ENCODE measurements at regions not wholly inside any gene's neighbourhood (a gene's known extent, or its start where the extent isn't known, plus 50 kb on each side); places are given as distances from the start of the nearest gene placed in this dataset.

GRCh38 chr2:165022781-165023180, 67.5 kb upstream of the SLC38A11 start:
- Histone ChIP-seq H3K79me2 (ENCODE audit: low read depth) (no peaks in the 10 kb centered on the region), H3K9me3 (ENCODE audit: low read depth) (no peaks in the 10 kb centered on the region), H3K4me1 (peaks cover 4% of the 10 kb centered on the region), H3K4me2 (no peak overlapping the region), H3K4me3 (no peak overlapping the region), H3K27me3 (no peaks in the 10 kb centered on the region), H2AFZ (replicated peaks) (no peak overlapping the region), H4K20me1 (ENCODE audit: low read depth) (no peaks in the 10 kb centered on the region), H3K36me3 (no peaks in the 10 kb centered on the region), H3K9ac (no peak overlapping the region), H3K27ac (no peak overlapping the region), H3F3A (ENCODE audit: low read depth) (no peaks in the 10 kb centered on the region)
- DNase-seq (ENCODE audit: low spot score): no peak
- TF ChIP-seq CTCF (IDR thresholded peaks at IDR 0.05) (no peak), EZH2phosphoT487 (IDR thresholded peaks at IDR 0.05) (no peak), EZH2 (IDR thresholded peaks at IDR 0.05) (no peak)
- Mint-ChIP-seq H3K27ac (no peak overlapping the region), H3K27me3 (ENCODE audit: insufficient read depth, low read depth) (no peaks in the 10 kb centered on the region), H3K4me1 (peaks cover 8% of the 10 kb centered on the region), H3K9me3 (peaks cover 8% of the 10 kb centered on the region), H3K4me3 (no peak overlapping the region), H3K36me3 (no peaks in the 10 kb centered on the region)

GRCh38 chr2:165017966-165018596, 62.8 kb upstream of the SLC38A11 start:
- H3K27ac Mint-ChIP-seq: no peak overlapping the region
- peaks cover 3% of the 10 kb centered on the region for H3K4me1 Mint-ChIP-seq
- peak overlapping the region; percentile 45 for H3K4me2 ChIP-seq
- peaks cover 6% of the 10 kb centered on the region for H3K9me3 Mint-ChIP-seq
- peaks cover 9% of the 10 kb centered on the region for H3K4me1 ChIP-seq
- no peak overlapping the region for H3K27ac ChIP-seq
- no peaks in the 10 kb centered on the region for H3F3A ChIP-seq (ENCODE audit: low read depth)
- H3K36me3 Mint-ChIP-seq: no peaks in the 10 kb centered on the region
- no peaks in the 10 kb centered on the region for H4K20me1 ChIP-seq (ENCODE audit: low read depth)
- H3K27me3 Mint-ChIP-seq (ENCODE audit: insufficient read depth, low read depth): no peaks in the 10 kb centered on the region
- TF ChIP-seq EZH2phosphoT487 (IDR thresholded peaks at IDR 0.05): no peak
- TF ChIP-seq CTCF (IDR thresholded peaks at IDR 0.05): peak; percentile 16
- no peak for TF ChIP-seq EZH2 (IDR thresholded peaks at IDR 0.05)
- no peaks in the 10 kb centered on the region for H3K27me3 ChIP-seq
- no peak overlapping the region for H3K9ac ChIP-seq
- no peak overlapping the region for H3K4me3 ChIP-seq
- no peaks in the 10 kb centered on the region for H3K36me3 ChIP-seq
- peak; percentile 69 for DNase-seq (ENCODE audit: low spot score)
- peak overlapping the region; percentile 18 for H2AFZ ChIP-seq (replicated peaks)
- H3K79me2 ChIP-seq (ENCODE audit: low read depth): no peaks in the 10 kb centered on the region
- H3K4me3 Mint-ChIP-seq: peak overlapping the region; percentile 21
- no peaks in the 10 kb centered on the region for H3K9me3 ChIP-seq (ENCODE audit: low read depth)

- H3K36me3 ChIP-seq: no peaks in the 10 kb centered on the region
- no peaks in the 10 kb centered on the region for H4K20me1 ChIP-seq (ENCODE audit: low read depth)
- no peaks in the 10 kb centered on the region for H3K36me3 Mint-ChIP-seq
- H3K4me3 ChIP-seq: no peak overlapping the region
- no peak overlapping the region for H3K9ac ChIP-seq
- H3F3A ChIP-seq (ENCODE audit: low read depth): no peaks in the 10 kb centered on the region
- H3K27ac ChIP-seq: no peak overlapping the region
- H3K9me3 Mint-ChIP-seq: peaks cover 6% of the 10 kb centered on the region
- TF ChIP-seq EZH2phosphoT487 (IDR thresholded peaks at IDR 0.05) (no peak), CTCF (IDR thresholded peaks at IDR 0.05) (peak; percentile 82), EZH2 (IDR thresholded peaks at IDR 0.05) (no peak)
- H3K9me3 ChIP-seq (ENCODE audit: low read depth): no peaks in the 10 kb centered on the region
- H3K4me1 ChIP-seq: peaks cover 9% of the 10 kb centered on the region
- H3K79me2 ChIP-seq (ENCODE audit: low read depth): no peaks in the 10 kb centered on the region
- no peak overlapping the region for H3K27ac Mint-ChIP-seq
- peak; percentile 71 for DNase-seq (ENCODE audit: low spot score)
- peak overlapping the region; percentile 23 for H2AFZ ChIP-seq (replicated peaks)
- H3K4me3 Mint-ChIP-seq: no peak overlapping the region
- H3K4me1 Mint-ChIP-seq: peaks cover 3% of the 10 kb centered on the region
- no peaks in the 10 kb centered on the region for H3K27me3 ChIP-seq
- H3K4me2 ChIP-seq: no peak overlapping the region
- H3K27me3 Mint-ChIP-seq (ENCODE audit: insufficient read depth, low read depth): no peaks in the 10 kb centered on the region
Observed at GRCh38 chr2:165016772-165017411, 61.6 kb upstream of the SLC38A11 start.
